ENCODE measurements at regions not wholly inside any gene's neighbourhood (a gene's known extent, or its start where the extent isn't known, plus 50 kb on each side); places are given as distances from the start of the nearest gene placed in this dataset.
A peak's percentile ranks its signal among the peaks of the same experiment; 100 is the strongest.

DNA sequence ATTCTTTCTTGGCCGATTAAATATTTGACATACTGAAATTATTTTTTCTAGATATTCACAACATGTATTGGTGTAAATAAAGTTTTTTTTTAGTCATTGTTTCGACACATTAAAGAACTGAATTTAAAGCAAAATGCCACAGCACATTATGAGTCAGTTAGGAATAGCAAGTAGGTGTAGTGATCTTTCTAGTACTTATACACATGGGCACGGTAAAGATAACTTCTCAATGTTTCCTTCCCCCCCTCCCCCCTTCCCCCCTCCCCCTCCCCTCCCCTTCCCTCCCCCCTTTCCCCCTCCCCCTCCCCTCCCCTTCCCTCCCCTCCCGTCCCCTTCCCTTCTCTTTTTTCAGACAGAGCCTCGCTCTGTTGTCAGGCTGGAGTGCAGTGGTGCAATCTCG, 1269.9 kb downstream of the ADGRL3 start:
- no peak overlapping the region for H3K27ac ChIP-seq (ENCODE audit: extremely low read length, insufficient read depth, low read length)
- CTCF ChIA-PET (ENCODE audit: low intra/inter-chr PET ratio, low total read pairs): no interaction called here
- ATAC-seq (no peak), FAIRE-seq (no peak), DNase-seq (ENCODE audit: low spot score) (no peak)
- 18% methylated on average over 6 of the region's 6 CpGs for WGBS (ENCODE audit: low lambda C conversion rate)
- H3K4me2 ChIP-seq (ENCODE audit: low read depth, low read length): no peak overlapping the region
- no peak overlapping the region for H2AFZ ChIP-seq (ENCODE audit: low read length)
- no peaks in the 10 kb centered on the region for H3K36me3 ChIP-seq (replicated peaks in 1 of 2; ENCODE audit: control insufficient read depth in 1 of 2, insufficient read depth in 2 of 2, low read length in 2 of 2)
- POLR2A ChIA-PET: no interaction called here
- H3K4me1 ChIP-seq (ENCODE audit: insufficient read depth, low read length): no peaks in the 10 kb centered on the region
- no peak overlapping the region for H3K9ac ChIP-seq (ENCODE audit: insufficient read depth, low read depth, low read length)
- no peaks in the 10 kb centered on the region for H4K20me1 ChIP-seq (ENCODE audit: insufficient read depth, low read length)
- no peaks in the 10 kb centered on the region for H3K79me2 ChIP-seq (ENCODE audit: insufficient read depth, low read length)
- TF ChIP-seq, protein P1, sequence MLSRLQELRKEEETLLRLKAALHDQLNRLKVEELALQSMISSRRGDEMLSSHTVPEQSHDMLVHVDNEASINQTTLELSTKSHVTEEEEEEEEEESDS (CRISPR knock-in tag; IDR thresholded peaks at IDR 0.05; ENCODE audit: borderline replicate concordance): no peak
- no peak for TF ChIP-seq TAF1 (CRISPR knock-in tag; IDR thresholded peaks at IDR 0.05)
- TF ChIP-seq, protein P2, sequence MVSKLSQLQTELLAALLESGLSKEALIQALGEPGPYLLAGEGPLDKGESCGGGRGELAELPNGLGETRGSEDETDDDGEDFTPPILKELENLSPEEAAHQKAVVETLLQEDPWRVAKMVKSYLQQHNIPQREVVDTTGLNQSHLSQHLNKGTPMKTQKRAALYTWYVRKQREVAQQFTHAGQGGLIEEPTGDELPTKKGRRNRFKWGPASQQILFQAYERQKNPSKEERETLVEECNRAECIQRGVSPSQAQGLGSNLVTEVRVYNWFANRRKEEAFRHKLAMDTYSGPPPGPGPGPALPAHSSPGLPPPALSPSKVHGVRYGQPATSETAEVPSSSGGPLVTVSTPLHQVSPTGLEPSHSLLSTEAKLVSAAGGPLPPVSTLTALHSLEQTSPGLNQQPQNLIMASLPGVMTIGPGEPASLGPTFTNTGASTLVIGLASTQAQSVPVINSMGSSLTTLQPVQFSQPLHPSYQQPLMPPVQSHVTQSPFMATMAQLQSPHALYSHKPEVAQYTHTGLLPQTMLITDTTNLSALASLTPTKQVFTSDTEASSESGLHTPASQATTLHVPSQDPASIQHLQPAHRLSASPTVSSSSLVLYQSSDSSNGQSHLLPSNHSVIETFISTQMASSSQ (IDR thresholded peaks at IDR 0.05; ENCODE audit: low read depth): no peak
- TF ChIP-seq, protein P2 (CRISPR knock-in tag; IDR thresholded peaks at IDR 0.05; ENCODE audit: borderline replicate concordance): no peak
- peak; percentile 60 for TF ChIP-seq HNRNPK (IDR thresholded peaks at IDR 0.05; ENCODE audit: low read depth, low read length, poor library complexity, severe bottlenecking)
- TF ChIP-seq, protein P3, sequence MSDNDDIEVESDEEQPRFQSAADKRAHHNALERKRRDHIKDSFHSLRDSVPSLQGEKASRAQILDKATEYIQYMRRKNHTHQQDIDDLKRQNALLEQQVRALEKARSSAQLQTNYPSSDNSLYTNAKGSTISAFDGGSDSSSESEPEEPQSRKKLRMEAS (IDR thresholded peaks at IDR 0.05): no peak
- no peak for TF ChIP-seq GZF1 (CRISPR knock-in tag; IDR thresholded peaks at IDR 0.05)
- no peak for TF ChIP-seq SP1 (IDR thresholded peaks at IDR 0.05)
- no peak for TF ChIP-seq SP1 (CRISPR knock-in tag; IDR thresholded peaks at IDR 0.05)
- H3K27me3 ChIP-seq (ENCODE audit: control insufficient read depth in 1 of 2, insufficient read depth in 2 of 2, low read length in 2 of 2): no peaks in the 10 kb centered on the region
- no TSS peak for BruUV-seq (replicated peaks)
- no peak overlapping the region for H3K4me3 ChIP-seq (replicated peaks in 1 of 3; ENCODE audit: insufficient read depth in 1 of 3, low read depth in 2 of 3, low read length in 3 of 3)
- no peaks in the 10 kb centered on the region for H3K9me3 ChIP-seq (ENCODE audit: low read length)
- in situ Hi-C loops (cut with HindIII; ENCODE audit: extremely low pct_ligation_motif_present, low pct_unique_long_range_greater_than_20kb) (no loop called here), intact Hi-C loops (cut with micrococcal nuclease; ENCODE audit: unreplicated experiment) (no loop called here)

Measured in HepG2 (cell line).